Ectodermal cell (in vitro differentiated cells): ENCODE measurements at regions not wholly inside any gene's neighbourhood (a gene's known extent, or its start where the extent isn't known, plus 50 kb on each side); places are given as distances from the start of the nearest gene placed in this dataset.

Experiments
- H3K27ac ChIP-seq: 2 replicates; pipeline ENCODE4 v1.7.0; 2013; ENCODE audit warnings: mild to moderate bottlenecking, low read depth, low read length; ENCODE audit not compliant: insufficient read depth, poor library complexity, severe bottlenecking
- H3K27me3 ChIP-seq: 2 replicates; pipeline ENCODE4 v1.7.0; 2013; ENCODE audit warnings: mild to moderate bottlenecking, low read length; ENCODE audit not compliant: insufficient read depth, control insufficient read depth, poor library complexity, severe bottlenecking
- H3K36me3 ChIP-seq: one replicate; pipeline ENCODE4 v1.7.0; 2013; ENCODE audit warnings: low read length; ENCODE audit not compliant: control insufficient read depth, insufficient read depth
- H3K4me1 ChIP-seq: one replicate; pipeline ENCODE4 v1.7.0; 2013; ENCODE audit warnings: low read length; ENCODE audit not compliant: control insufficient read depth, insufficient read depth
- H3K4me3 ChIP-seq: 2 replicates; pipeline ENCODE4 v1.7.0; 2013; ENCODE audit warnings: low read depth, low read length, control low read depth; ENCODE audit not compliant: insufficient read depth
- H3K9me3 ChIP-seq: 2 replicates; pipeline ENCODE4 v1.7.0; 2013; ENCODE audit warnings: mild to moderate bottlenecking, low read length, moderate library complexity; ENCODE audit not compliant: control insufficient read depth
- WGBS, 2 experiments: methylation state at CpG; one replicate each; pipeline ENCODE4 v1.1.7; 2013; ENCODE audit warnings: missing lambda C conversion rate in 2 of 2; 5-methylcytosine and 5-hydroxymethylcytosine counted together

DNA sequence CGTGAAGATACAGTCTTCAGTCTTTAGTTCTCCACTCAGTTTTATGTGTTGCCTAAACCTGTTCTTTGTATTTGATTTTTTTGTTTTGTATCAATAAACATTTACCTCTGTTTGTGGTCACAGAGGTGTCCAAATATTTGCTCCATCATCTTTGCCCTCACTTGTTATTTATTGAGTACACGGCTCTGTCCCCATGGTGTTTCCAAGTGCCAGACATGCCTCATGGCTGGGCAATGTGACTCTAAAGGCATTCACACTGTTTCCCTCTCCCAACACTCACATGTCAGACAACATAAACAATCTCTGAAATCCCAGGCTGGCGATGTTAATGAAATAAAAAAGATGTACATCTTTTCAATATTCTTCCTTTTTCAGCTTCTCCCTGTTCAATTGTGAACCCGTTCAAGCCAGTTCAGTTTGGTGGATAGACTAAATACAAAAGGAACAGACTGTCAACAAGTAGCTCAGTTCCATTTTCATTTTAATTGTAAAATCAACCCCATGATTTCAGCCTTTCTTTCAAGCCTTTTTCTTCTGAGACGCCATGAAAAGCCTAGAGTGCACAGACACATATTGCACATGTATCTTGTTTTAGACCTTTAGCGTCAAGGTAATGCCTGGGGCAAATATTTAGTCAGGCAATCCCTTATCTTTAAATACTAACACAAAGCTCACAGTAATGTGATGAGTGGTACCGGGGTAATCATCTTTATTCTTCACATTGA lies 680.7 kb downstream of the GALC start:
- Histone ChIP-seq H3K9me3 (no peaks in the 10 kb centered on the region), H3K4me3 (no peak overlapping the region), H3K36me3 (no peaks in the 10 kb centered on the region), H3K4me1 (no peaks in the 10 kb centered on the region), H3K27me3 (no peaks in the 10 kb centered on the region), H3K27ac (no peak overlapping the region)
- 95 to 96% methylated on average over 6 to 7 of the region's 7 CpGs for WGBS, 2 experiments

- no peaks in the 10 kb centered on the region for H3K36me3 ChIP-seq
- WGBS, 2 experiments = 91 to 93% methylated on average over 2 of the region's 2 CpGs
- no peaks in the 10 kb centered on the region for H3K9me3 ChIP-seq
- no peak overlapping the region for H3K4me3 ChIP-seq
- H3K4me1 ChIP-seq = no peaks in the 10 kb centered on the region
- no peak overlapping the region for H3K27ac ChIP-seq
- no peaks in the 10 kb centered on the region for H3K27me3 ChIP-seq
Observed at GRCh38 chr14:87309557-87309956, 683.4 kb downstream of the GALC start.

DNA sequence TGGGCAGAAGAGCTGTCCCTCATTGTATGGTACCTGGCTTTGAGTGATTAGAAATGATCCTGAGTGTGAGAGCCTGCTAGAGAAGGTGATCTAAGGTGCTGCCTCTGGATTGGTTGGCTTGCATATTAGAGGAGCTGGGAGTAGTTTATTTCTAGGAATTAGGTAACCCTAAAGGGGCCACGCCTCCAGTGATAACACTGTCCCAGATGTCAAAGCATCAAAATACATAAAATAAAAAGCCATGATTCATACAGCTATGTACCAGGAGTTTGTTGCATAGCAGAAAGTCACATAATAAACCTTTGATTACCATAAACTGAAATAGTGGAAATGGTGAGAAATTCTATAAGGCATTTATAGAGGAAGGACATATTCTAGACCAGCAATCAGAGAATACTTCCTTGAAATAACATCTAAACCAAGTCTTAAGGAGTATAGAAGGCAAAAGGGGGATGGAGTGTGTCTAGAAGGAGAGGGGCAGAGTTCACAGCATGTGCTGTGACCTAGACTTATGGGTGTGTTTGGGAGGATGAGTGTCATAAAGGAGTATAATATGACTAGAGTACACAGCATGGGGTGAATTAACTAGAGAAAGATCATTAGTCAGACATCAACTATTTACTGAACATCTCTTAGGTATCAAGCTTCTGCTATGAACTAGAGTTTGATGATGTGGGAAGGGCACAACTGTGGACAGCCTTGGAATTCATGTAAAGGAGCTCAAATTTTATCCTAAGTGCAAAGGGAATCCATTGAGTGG lies 686.4 kb downstream of the GALC start:
- Histone ChIP-seq H3K9me3 (no peaks in the 10 kb centered on the region), H3K27me3 (no peaks in the 10 kb centered on the region), H3K4me3 (no peak overlapping the region), H3K27ac (no peak overlapping the region), H3K36me3 (no peaks in the 10 kb centered on the region), H3K4me1 (no peaks in the 10 kb centered on the region)
- WGBS, 2 experiments = 100% methylated on average over 1 of the region's 1 CpG; no CpG with 5 or more reads in 1 of the 2 experiments

GRCh38 chr14:87305345-87305744 lies 687.6 kb downstream of the GALC start:
- Histone ChIP-seq H3K9me3 (no peaks in the 10 kb centered on the region), H3K36me3 (no peaks in the 10 kb centered on the region), H3K4me3 (no peak overlapping the region), H3K27ac (no peak overlapping the region), H3K4me1 (no peaks in the 10 kb centered on the region), H3K27me3 (no peaks in the 10 kb centered on the region)
- WGBS, 2 experiments = 83 to 90% methylated on average over 1 to 3 of the region's 3 CpGs

- Histone ChIP-seq H3K4me1 (no peaks in the 10 kb centered on the region), H3K36me3 (no peaks in the 10 kb centered on the region), H3K27ac (no peak overlapping the region), H3K27me3 (no peaks in the 10 kb centered on the region), H3K4me3 (no peak overlapping the region), H3K9me3 (no peaks in the 10 kb centered on the region)
Observed at GRCh38 chr14:87304404-87304803, 688.6 kb downstream of the GALC start.

- no peaks in the 10 kb centered on the region for H3K27me3 ChIP-seq
Observed at GRCh38 chr14:87286826-87287225, 706.2 kb downstream of the GALC start.

GRCh38 chr14:87286191-87286590 lies 706.8 kb downstream of the GALC start:
- Histone ChIP-seq H3K27ac (no peak overlapping the region), H3K27me3 (no peaks in the 10 kb centered on the region), H3K4me3 (no peak overlapping the region), H3K4me1 (no peaks in the 10 kb centered on the region), H3K9me3 (no peaks in the 10 kb centered on the region), H3K36me3 (no peaks in the 10 kb centered on the region)
- 93 to 96% methylated on average over 1 of the region's 1 CpG for WGBS, 2 experiments

More at GRCh38 chr14:87286826-87287225, 706.2 kb downstream of the GALC start:
- Histone ChIP-seq H3K9me3 (no peaks in the 10 kb centered on the region), H3K36me3 (no peaks in the 10 kb centered on the region), H3K4me1 (no peaks in the 10 kb centered on the region), H3K27ac (no peak overlapping the region), H3K4me3 (no peak overlapping the region)
- 100% methylated on average over 1 of the region's 1 CpG; no CpG with 5 or more reads in 1 of the 2 experiments for WGBS, 2 experiments

GRCh38 chr14:87285506-87285905 lies 707.5 kb downstream of the GALC start:
- Histone ChIP-seq H3K9me3 (no peaks in the 10 kb centered on the region), H3K27me3 (no peaks in the 10 kb centered on the region), H3K36me3 (no peaks in the 10 kb centered on the region), H3K4me1 (no peaks in the 10 kb centered on the region), H3K27ac (no peak overlapping the region), H3K4me3 (no peak overlapping the region)
- WGBS, 2 experiments = 95% methylated on average over 2 of the region's 2 CpGs

DNA sequence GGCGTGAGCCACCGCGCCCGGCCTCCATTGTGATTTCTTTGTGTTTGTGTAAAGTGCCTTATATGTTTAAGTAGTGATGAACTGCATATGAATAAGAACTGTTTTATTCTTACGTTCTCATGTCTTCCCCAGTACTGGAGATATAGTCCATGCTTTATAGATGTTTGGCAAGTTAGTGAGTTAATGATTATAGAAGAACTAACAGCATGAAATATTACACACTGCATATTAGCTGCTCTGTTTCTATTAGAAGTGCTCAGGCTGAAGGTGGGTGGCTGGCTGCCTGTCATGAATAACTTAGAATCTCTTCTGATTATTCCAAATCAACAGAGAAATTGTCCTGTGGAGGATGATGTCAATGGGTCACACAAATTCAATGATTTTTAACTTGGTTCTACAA lies 709.4 kb downstream of the GALC start:
- Histone ChIP-seq H3K9me3 (no peaks in the 10 kb centered on the region), H3K36me3 (no peaks in the 10 kb centered on the region), H3K4me1 (no peaks in the 10 kb centered on the region), H3K27me3 (no peaks in the 10 kb centered on the region), H3K4me3 (no peak overlapping the region), H3K27ac (no peak overlapping the region)
- WGBS, 2 experiments = 97 to 99% methylated on average over 5 of the region's 5 CpGs

GRCh38 chr14:87282266-87282665 lies 710.7 kb downstream of the GALC start:
- 91 to 95% methylated on average over 5 of the region's 5 CpGs for WGBS, 2 experiments
- H3K27ac ChIP-seq = no peak overlapping the region
- H3K27me3 ChIP-seq = no peaks in the 10 kb centered on the region
- no peak overlapping the region for H3K4me3 ChIP-seq
- H3K36me3 ChIP-seq = no peaks in the 10 kb centered on the region
- H3K4me1 ChIP-seq = no peaks in the 10 kb centered on the region
- H3K9me3 ChIP-seq = no peaks in the 10 kb centered on the region
